Neural progenitor cell (in vitro differentiated cells): ENCODE measurements at regions not wholly inside any gene's neighbourhood (a gene's known extent, or its start where the extent isn't known, plus 50 kb on each side); places are given as distances from the start of the nearest gene placed in this dataset.

Experiments
- DNase-seq: peaks from one replicate; pipeline ENCODE4 v3.0.0-alpha.2; 2016; ENCODE audit warnings: low spot score
- H2AFZ ChIP-seq: fragments of 200-600 bp; sonication (generic); replicated peaks from 2 replicates; pipeline ENCODE4 v1.6.1; 2016; ENCODE audit warnings: antibody characterized with exemption
- H3F3A ChIP-seq: fragments of 200-600 bp; sonication (generic); 2 replicates; pipeline ENCODE4 v1.6.1; 2016; ENCODE audit warnings: antibody characterized with exemption, low read depth
- H3K27ac ChIP-seq: fragments of 200-600 bp; sonication (generic); 2 replicates; pipeline ENCODE4 v1.5.1; 2016; ENCODE audit warnings: mild to moderate bottlenecking
- H3K27me3 ChIP-seq: fragments of 200-600 bp; sonication (generic); 2 replicates; pipeline ENCODE4 v1.6.1; 2016; ENCODE audit warnings: mild to moderate bottlenecking, moderate library complexity
- H3K36me3 ChIP-seq: fragments of 200-600 bp; sonication (generic); 2 replicates; pipeline ENCODE4 v1.5.1; 2016
- H3K4me1 ChIP-seq: fragments of 200-600 bp; sonication (generic); 2 replicates; pipeline ENCODE4 v1.6.1; 2016; ENCODE audit warnings: mixed run types
- H3K4me2 ChIP-seq: fragments of 200-600 bp; sonication (generic); 2 replicates; pipeline ENCODE4 v1.6.1; 2016
- H3K4me3 ChIP-seq: fragments of 200-600 bp; sonication (generic); 2 replicates; pipeline ENCODE4 v1.5.1; 2016
- H3K79me2 ChIP-seq: fragments of 200-600 bp; sonication (generic); 2 replicates; pipeline ENCODE4 v1.6.1; 2016; ENCODE audit warnings: low read depth
- H3K9ac ChIP-seq: fragments of 200-600 bp; sonication (generic); 2 replicates; pipeline ENCODE4 v1.6.1; 2016
- H3K9me3 ChIP-seq: fragments of 200-600 bp; sonication (generic); 2 replicates; pipeline ENCODE4 v1.5.1; 2016; ENCODE audit warnings: low read depth
- H4K20me1 ChIP-seq: fragments of 200-600 bp; sonication (generic); 2 replicates; pipeline ENCODE4 v1.6.1; 2016; ENCODE audit warnings: low read depth
- H3K27ac Mint-ChIP-seq: 3 replicates; pipeline ENCODE4 v1.8.0; 2021; ENCODE audit warnings: mixed read lengths
- H3K27me3 Mint-ChIP-seq: 2 replicates; pipeline ENCODE4 v1.8.0; 2022; ENCODE audit warnings: low read depth, mild to moderate bottlenecking, inconsistent platforms, moderate library complexity, mixed read lengths; ENCODE audit not compliant: insufficient read depth
- H3K36me3 Mint-ChIP-seq: 3 replicates; pipeline ENCODE4 v1.8.0; 2021; ENCODE audit warnings: mixed read lengths
- H3K4me1 Mint-ChIP-seq: 3 replicates; pipeline ENCODE4 v1.8.0; 2021; ENCODE audit warnings: mixed read lengths
- H3K4me3 Mint-ChIP-seq: 3 replicates; pipeline ENCODE4 v1.8.0; 2021; ENCODE audit warnings: mild to moderate bottlenecking, moderate library complexity, mixed read lengths
- H3K9me3 Mint-ChIP-seq: 3 replicates; pipeline ENCODE4 v1.8.0; 2020; ENCODE audit warnings: mixed read lengths
- EZH2 ChIP-seq: fragments of 200-600 bp; sonication (generic); IDR thresholded peaks from 2 replicates; pipeline ENCODE4 v1.6.1; 2017; ENCODE audit warnings: antibody characterized with exemption, mild to moderate bottlenecking, moderate library complexity
- EZH2phosphoT487 ChIP-seq: fragments of 200-600 bp; sonication (generic); IDR thresholded peaks from 2 replicates; pipeline ENCODE4 v1.6.1; 2017; ENCODE audit warnings: antibody characterized with exemption
- TF ChIP-seq, protein P1 (sequence below): fragments of 200-600 bp; sonication (generic); IDR thresholded peaks from 2 replicates; pipeline ENCODE4 v1.5.1; 2017; ENCODE audit warnings: antibody characterized with exemption, mild to moderate bottlenecking

DNA sequence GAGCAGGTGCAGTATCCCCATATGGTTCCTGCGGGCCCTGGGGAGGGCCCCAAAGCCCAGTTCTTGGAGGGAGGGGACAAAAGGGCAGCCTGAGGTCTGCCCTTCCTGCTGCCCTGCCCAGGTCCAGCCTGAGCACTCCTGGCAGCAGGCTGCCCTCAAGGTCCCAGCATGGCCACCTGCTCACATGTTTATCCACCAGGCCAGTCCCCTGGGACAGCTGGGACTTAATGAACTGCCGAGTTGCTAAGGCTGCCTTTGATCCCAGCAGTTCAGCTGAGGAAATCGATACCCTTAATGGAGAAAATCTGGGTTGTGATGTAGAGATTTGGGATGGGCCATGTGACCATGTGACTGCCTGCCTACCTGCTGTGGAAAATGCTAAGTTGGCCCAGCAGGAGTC is 146.2 kb downstream of the TRIM29 start:
- no peak overlapping the region for H2AFZ ChIP-seq
- H3K9me3 ChIP-seq, result no peaks in the 10 kb centered on the region
- H3K79me2 ChIP-seq, result no peaks in the 10 kb centered on the region
- no peaks in the 10 kb centered on the region for H3K36me3 Mint-ChIP-seq
- H3K4me3 Mint-ChIP-seq, result no peak overlapping the region
- TF ChIP-seq EZH2 (no peak), EZH2phosphoT487 (no peak)
- TF ChIP-seq, protein P1, sequence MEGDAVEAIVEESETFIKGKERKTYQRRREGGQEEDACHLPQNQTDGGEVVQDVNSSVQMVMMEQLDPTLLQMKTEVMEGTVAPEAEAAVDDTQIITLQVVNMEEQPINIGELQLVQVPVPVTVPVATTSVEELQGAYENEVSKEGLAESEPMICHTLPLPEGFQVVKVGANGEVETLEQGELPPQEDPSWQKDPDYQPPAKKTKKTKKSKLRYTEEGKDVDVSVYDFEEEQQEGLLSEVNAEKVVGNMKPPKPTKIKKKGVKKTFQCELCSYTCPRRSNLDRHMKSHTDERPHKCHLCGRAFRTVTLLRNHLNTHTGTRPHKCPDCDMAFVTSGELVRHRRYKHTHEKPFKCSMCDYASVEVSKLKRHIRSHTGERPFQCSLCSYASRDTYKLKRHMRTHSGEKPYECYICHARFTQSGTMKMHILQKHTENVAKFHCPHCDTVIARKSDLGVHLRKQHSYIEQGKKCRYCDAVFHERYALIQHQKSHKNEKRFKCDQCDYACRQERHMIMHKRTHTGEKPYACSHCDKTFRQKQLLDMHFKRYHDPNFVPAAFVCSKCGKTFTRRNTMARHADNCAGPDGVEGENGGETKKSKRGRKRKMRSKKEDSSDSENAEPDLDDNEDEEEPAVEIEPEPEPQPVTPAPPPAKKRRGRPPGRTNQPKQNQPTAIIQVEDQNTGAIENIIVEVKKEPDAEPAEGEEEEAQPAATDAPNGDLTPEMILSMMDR, result no peak
- H3K9me3 Mint-ChIP-seq, result no peaks in the 10 kb centered on the region
- no peaks in the 10 kb centered on the region for H3F3A ChIP-seq
- no peak overlapping the region for H3K27ac Mint-ChIP-seq
- no peaks in the 10 kb centered on the region for H4K20me1 ChIP-seq
- no peak overlapping the region for H3K4me2 ChIP-seq
- no peak for DNase-seq
- no peak overlapping the region for H3K9ac ChIP-seq
- H3K27me3 Mint-ChIP-seq, result peaks cover 16% of the 10 kb centered on the region
- H3K27me3 ChIP-seq, result no peaks in the 10 kb centered on the region
- H3K4me1 ChIP-seq, result peaks cover 17% of the 10 kb centered on the region
- no peak overlapping the region for H3K4me3 ChIP-seq
- no peak overlapping the region for H3K27ac ChIP-seq
- no peaks in the 10 kb centered on the region for H3K36me3 ChIP-seq
- H3K4me1 Mint-ChIP-seq, result peaks cover 38% of the 10 kb centered on the region

DNA sequence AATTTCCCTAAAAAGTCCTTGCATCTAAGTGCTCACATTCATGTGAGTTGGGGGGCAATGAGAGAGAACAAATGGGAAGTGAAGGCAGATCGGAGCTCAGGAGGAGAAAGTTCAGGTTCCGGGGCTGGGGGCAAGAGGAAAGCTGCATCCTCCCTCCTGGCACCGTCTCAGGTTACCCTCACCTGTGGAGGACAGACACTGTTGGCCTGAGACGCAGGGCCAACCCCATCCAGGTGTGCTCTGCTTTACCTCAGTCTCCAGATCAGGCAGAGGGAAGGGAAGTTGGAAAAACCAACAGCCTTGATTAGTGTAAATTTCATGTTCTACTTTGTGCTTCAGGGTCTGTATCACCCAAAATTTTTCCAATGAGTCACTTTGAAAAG is 146.9 kb downstream of the TRIM29 start:
- Histone ChIP-seq H3K9me3 (no peaks in the 10 kb centered on the region), H3K4me1 (peaks cover 13% of the 10 kb centered on the region), H2AFZ (no peak overlapping the region), H3K36me3 (no peaks in the 10 kb centered on the region), H3F3A (no peaks in the 10 kb centered on the region), H3K9ac (no peak overlapping the region), H3K4me2 (no peak overlapping the region), H4K20me1 (no peaks in the 10 kb centered on the region), H3K27me3 (no peaks in the 10 kb centered on the region), H3K79me2 (no peaks in the 10 kb centered on the region), H3K4me3 (no peak overlapping the region), H3K27ac (no peak overlapping the region)
- H3K4me3 Mint-ChIP-seq, result no peak overlapping the region
- H3K36me3 Mint-ChIP-seq, result no peaks in the 10 kb centered on the region
- TF ChIP-seq, protein P1, result no peak
- TF ChIP-seq EZH2 (no peak), EZH2phosphoT487 (no peak)
- no peak overlapping the region for H3K27ac Mint-ChIP-seq
- H3K27me3 Mint-ChIP-seq, result peaks cover 15% of the 10 kb centered on the region
- DNase-seq, result no peak
- no peaks in the 10 kb centered on the region for H3K9me3 Mint-ChIP-seq
- H3K4me1 Mint-ChIP-seq, result peaks cover 38% of the 10 kb centered on the region

DNA sequence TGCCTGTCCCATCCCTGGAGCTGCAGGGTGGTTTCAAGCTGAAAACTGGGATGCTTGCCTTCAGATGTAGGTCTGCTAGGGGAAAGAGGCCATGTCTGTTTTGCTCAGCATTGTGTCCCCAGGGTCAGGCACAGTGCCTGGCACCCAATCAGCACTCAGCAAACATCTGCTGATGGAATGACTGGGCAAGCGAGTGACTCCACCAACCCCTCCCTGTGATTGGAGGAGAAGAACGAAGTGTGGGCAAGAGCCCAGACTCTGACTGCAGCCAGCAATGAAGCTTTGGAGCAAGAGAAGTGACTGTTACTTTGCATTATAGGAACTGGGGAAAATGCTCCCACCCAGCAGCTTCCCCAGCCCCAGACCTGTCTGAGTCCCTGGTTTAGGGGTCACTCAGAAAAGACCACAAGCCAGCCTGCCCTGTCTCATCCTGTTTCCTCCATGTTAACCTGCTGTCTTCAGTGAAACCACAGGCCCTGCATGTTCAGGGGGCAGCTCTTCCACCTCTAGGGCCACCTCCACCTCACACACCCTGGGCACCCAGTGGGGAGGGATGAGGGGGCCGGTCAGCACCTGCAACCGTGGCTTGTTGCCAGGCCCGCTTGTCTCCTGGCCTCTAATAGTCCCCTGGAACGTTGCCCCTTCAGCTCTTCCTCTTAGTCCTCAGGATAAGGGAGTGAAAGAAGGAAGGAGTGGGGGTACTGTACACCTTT is 147.4 kb downstream of the TRIM29 start:
- Mint-ChIP-seq H3K36me3 (no peaks in the 10 kb centered on the region), H3K27ac (no peak overlapping the region), H3K27me3 (peaks cover 14% of the 10 kb centered on the region)

More for the DNA sequence above, 147.4 kb downstream of the TRIM29 start:
- peaks cover 14% of the 10 kb centered on the region for H3K4me1 ChIP-seq
- H3F3A ChIP-seq, result no peaks in the 10 kb centered on the region
- H2AFZ ChIP-seq, result no peak overlapping the region
- no peak overlapping the region for H3K27ac ChIP-seq
- no peaks in the 10 kb centered on the region for H3K36me3 ChIP-seq
- H3K4me1 Mint-ChIP-seq, result peaks cover 38% of the 10 kb centered on the region
- no peaks in the 10 kb centered on the region for H4K20me1 ChIP-seq
- H3K4me2 ChIP-seq, result no peak overlapping the region
- no peak overlapping the region for H3K4me3 Mint-ChIP-seq
- H3K9me3 Mint-ChIP-seq, result no peaks in the 10 kb centered on the region
- H3K9ac ChIP-seq, result no peak overlapping the region
- H3K9me3 ChIP-seq, result no peaks in the 10 kb centered on the region
- no peaks in the 10 kb centered on the region for H3K79me2 ChIP-seq
- TF ChIP-seq, protein P1, result no peak
- TF ChIP-seq EZH2 (no peak), EZH2phosphoT487 (no peak)
- no peaks in the 10 kb centered on the region for H3K27me3 ChIP-seq
- H3K4me3 ChIP-seq, result no peak overlapping the region
- DNase-seq, result no peak
